Osteocyte (in vitro differentiated cells): ENCODE measurements at regions not wholly inside any gene's neighbourhood (a gene's known extent, or its start where the extent isn't known, plus 50 kb on each side); places are given as distances from the start of the nearest gene placed in this dataset.

Experiments
- DNase-seq: peaks from one replicate; pipeline ENCODE4 v3.0.0; 2021; ENCODE audit warnings: mixed read lengths; ENCODE audit not compliant: unreplicated experiment; ENCODE audit errors: extremely low spot score
- H3K27ac Mint-ChIP-seq: one replicate; pipeline ENCODE4 v1.8.0; 2021; ENCODE audit warnings: mild to moderate bottlenecking, mixed read lengths; ENCODE audit not compliant: unreplicated experiment
- H3K27me3 Mint-ChIP-seq: one replicate; pipeline ENCODE4 v1.8.0; 2021; ENCODE audit warnings: mixed read lengths; ENCODE audit not compliant: unreplicated experiment
- H3K36me3 Mint-ChIP-seq: one replicate; pipeline ENCODE4 v1.8.0; 2021; ENCODE audit warnings: mixed read lengths; ENCODE audit not compliant: unreplicated experiment
- H3K4me1 Mint-ChIP-seq: one replicate; pipeline ENCODE4 v1.8.0; 2021; ENCODE audit warnings: mixed read lengths; ENCODE audit not compliant: unreplicated experiment
- H3K4me3 Mint-ChIP-seq: one replicate; pipeline ENCODE4 v1.8.0; 2021; ENCODE audit warnings: mild to moderate bottlenecking, moderate library complexity, mixed read lengths; ENCODE audit not compliant: unreplicated experiment
- H3K9me3 Mint-ChIP-seq: one replicate; pipeline ENCODE4 v1.8.0; 2021; ENCODE audit warnings: mixed read lengths; ENCODE audit not compliant: unreplicated experiment
- CTCF ChIP-seq: fragments of 200-600 bp; sonication (generic); IDR thresholded peaks from 2 replicates; pipeline ENCODE4 v1.5.0; 2021; ENCODE audit warnings: antibody characterized with exemption, mild to moderate bottlenecking, moderate library complexity

- DNase-seq = no peak
- Mint-ChIP-seq H3K4me1 (no peaks in the 10 kb centered on the region), H3K36me3 (no peaks in the 10 kb centered on the region), H3K4me3 (no peak overlapping the region), H3K27me3 (no peaks in the 10 kb centered on the region), H3K27ac (no peak overlapping the region), H3K9me3 (peaks cover 16% of the 10 kb centered on the region)
- TF ChIP-seq CTCF = no peak
Measured at GRCh38 chr1:5713101-5714010, 278.9 kb downstream of the NPHP4 start.

GRCh38 chr1:5711956-5712645 is 280.1 kb downstream of the NPHP4 start:
- H3K27me3 Mint-ChIP-seq = no peaks in the 10 kb centered on the region
- no peaks in the 10 kb centered on the region for H3K4me1 Mint-ChIP-seq
- no peak overlapping the region for H3K27ac Mint-ChIP-seq
- no peaks in the 10 kb centered on the region for H3K36me3 Mint-ChIP-seq
- H3K9me3 Mint-ChIP-seq = peaks cover 16% of the 10 kb centered on the region
- TF ChIP-seq CTCF = no peak
- no peak overlapping the region for H3K4me3 Mint-ChIP-seq
- DNase-seq = no peak

- H3K27me3 Mint-ChIP-seq = no peaks in the 10 kb centered on the region
- H3K36me3 Mint-ChIP-seq = no peaks in the 10 kb centered on the region
- H3K4me3 Mint-ChIP-seq = no peak overlapping the region
- DNase-seq = no peak
- TF ChIP-seq CTCF = no peak
- H3K4me1 Mint-ChIP-seq = no peaks in the 10 kb centered on the region
- peaks cover 16% of the 10 kb centered on the region for H3K9me3 Mint-ChIP-seq
- no peak overlapping the region for H3K27ac Mint-ChIP-seq
Measured at GRCh38 chr1:5711079-5711478, 281.1 kb downstream of the NPHP4 start.

- Mint-ChIP-seq H3K9me3 (peaks cover 12% of the 10 kb centered on the region), H3K27me3 (no peaks in the 10 kb centered on the region), H3K36me3 (no peaks in the 10 kb centered on the region), H3K4me1 (no peaks in the 10 kb centered on the region), H3K4me3 (no peak overlapping the region), H3K27ac (no peak overlapping the region)
- no peak for DNase-seq
- no peak for TF ChIP-seq CTCF
Measured at GRCh38 chr1:5709976-5710375, 282.2 kb downstream of the NPHP4 start.

- H3K4me1 Mint-ChIP-seq = no peaks in the 10 kb centered on the region
- no peak overlapping the region for H3K27ac Mint-ChIP-seq
- no peaks in the 10 kb centered on the region for H3K36me3 Mint-ChIP-seq
- H3K9me3 Mint-ChIP-seq = peaks cover 7% of the 10 kb centered on the region
- no peak overlapping the region for H3K4me3 Mint-ChIP-seq
- no peaks in the 10 kb centered on the region for H3K27me3 Mint-ChIP-seq
- no peak for DNase-seq
- TF ChIP-seq CTCF = no peak
Measured at GRCh38 chr1:5709461-5709975, 282.7 kb downstream of the NPHP4 start.
